ENCODE measurements at regions not wholly inside any gene's neighbourhood (a gene's known extent, or its start where the extent isn't known, plus 50 kb on each side); places are given as distances from the start of the nearest gene placed in this dataset.

DNA sequence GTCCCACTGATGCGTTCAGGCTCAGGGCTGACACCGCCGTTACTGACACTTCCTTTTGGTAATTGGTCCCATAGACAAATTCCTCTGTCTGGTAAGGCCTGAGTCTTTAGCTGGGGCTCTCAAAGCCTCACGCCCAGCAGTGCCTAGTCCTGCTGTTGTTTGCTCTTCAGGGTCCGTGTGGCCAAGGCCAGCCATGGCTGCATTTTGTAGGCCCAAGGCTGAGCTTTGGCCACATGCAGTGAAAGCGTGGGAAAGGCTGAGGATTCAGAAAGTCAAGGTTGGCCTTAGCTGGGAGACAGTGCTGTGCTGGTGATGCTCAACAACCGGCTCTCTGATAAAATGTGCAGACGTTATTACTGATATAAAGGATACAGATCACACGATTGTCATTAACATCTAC lies 63.5 kb upstream of the C1orf174 start:
- TF ChIP-seq, protein P1, sequence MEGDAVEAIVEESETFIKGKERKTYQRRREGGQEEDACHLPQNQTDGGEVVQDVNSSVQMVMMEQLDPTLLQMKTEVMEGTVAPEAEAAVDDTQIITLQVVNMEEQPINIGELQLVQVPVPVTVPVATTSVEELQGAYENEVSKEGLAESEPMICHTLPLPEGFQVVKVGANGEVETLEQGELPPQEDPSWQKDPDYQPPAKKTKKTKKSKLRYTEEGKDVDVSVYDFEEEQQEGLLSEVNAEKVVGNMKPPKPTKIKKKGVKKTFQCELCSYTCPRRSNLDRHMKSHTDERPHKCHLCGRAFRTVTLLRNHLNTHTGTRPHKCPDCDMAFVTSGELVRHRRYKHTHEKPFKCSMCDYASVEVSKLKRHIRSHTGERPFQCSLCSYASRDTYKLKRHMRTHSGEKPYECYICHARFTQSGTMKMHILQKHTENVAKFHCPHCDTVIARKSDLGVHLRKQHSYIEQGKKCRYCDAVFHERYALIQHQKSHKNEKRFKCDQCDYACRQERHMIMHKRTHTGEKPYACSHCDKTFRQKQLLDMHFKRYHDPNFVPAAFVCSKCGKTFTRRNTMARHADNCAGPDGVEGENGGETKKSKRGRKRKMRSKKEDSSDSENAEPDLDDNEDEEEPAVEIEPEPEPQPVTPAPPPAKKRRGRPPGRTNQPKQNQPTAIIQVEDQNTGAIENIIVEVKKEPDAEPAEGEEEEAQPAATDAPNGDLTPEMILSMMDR (IDR thresholded peaks at IDR 0.05; ENCODE audit: borderline replicate concordance, extremely low read depth, low read length, poor library complexity, severe bottlenecking) = no peak
- no peak for TF ChIP-seq EZH2 (IDR thresholded peaks at IDR 0.05; ENCODE audit: borderline replicate concordance, low read depth, low read length, severe bottlenecking)

All from DND-41 (cell line).